CD4-positive, alpha-beta memory T cell (primary cell): ENCODE measurements at regions not wholly inside any gene's neighbourhood (a gene's known extent, or its start where the extent isn't known, plus 50 kb on each side); places are given as distances from the start of the nearest gene placed in this dataset.

Experiments used
- CTCF ChIA-PET: fragments of 350-600 bp; sonication (Branson Sonifier 250); formaldehyde crosslinking; loops from one replicate; lab custom pipeline; 2021; ENCODE audit warnings: inconsistent platforms; ENCODE audit not compliant: partially characterized antibody; lab: Charles Lee
- POLR2A ChIA-PET: fragments of 350-600 bp; sonication (Branson Sonifier 250); formaldehyde crosslinking; loops from one replicate; lab custom pipeline; 2021; ENCODE audit not compliant: partially characterized antibody; lab: Charles Lee
- DNase-seq, 5 donors: peaks; one replicate each; pipeline versions ENCODE4 v3.0.0 to v3.0.0-alpha.2; 2020 to 2022; ENCODE audit warnings: mixed read lengths in 1 of 5
- H3K27ac ChIP-seq: one replicate; pipeline ENCODE4 v1.7.0; 2013; ENCODE audit warnings: low read depth, low read length
- H3K27me3 ChIP-seq: 2 replicates; pipeline ENCODE4 v1.7.0; 2013; ENCODE audit warnings: mild to moderate bottlenecking, low read length, moderate library complexity; ENCODE audit not compliant: insufficient read depth
- H3K36me3 ChIP-seq: 2 replicates; pipeline ENCODE4 v1.7.0; 2013; ENCODE audit warnings: mild to moderate bottlenecking, low read length, moderate library complexity; ENCODE audit not compliant: insufficient read depth
- H3K4me1 ChIP-seq: 2 replicates; pipeline ENCODE4 v1.7.0; 2013; ENCODE audit warnings: mild to moderate bottlenecking, low read length, moderate library complexity; ENCODE audit not compliant: insufficient read depth
- H3K4me3 ChIP-seq, 2 donors: one replicate each; pipeline ENCODE4 v1.7.0; 2013; ENCODE audit warnings: low read length in 2 of 2, mild to moderate bottlenecking in 1 of 2
- H3K9me3 ChIP-seq, 2 donors: one replicate each; pipeline ENCODE4 v1.7.0; 2013; ENCODE audit warnings: low read length in 2 of 2, control low read depth in 1 of 2; ENCODE audit not compliant: control insufficient read depth in 1 of 2
- H3K27ac Mint-ChIP-seq, 7 donors: one replicate each; pipeline ENCODE4 v1.8.0; 2020 to 2021; ENCODE audit warnings: mixed read lengths in 7 of 7, mild to moderate bottlenecking in 6 of 7, inconsistent platforms in 3 of 7, moderate library complexity in 3 of 7
- H3K27me3 Mint-ChIP-seq, 2 donors: one replicate each; pipeline ENCODE4 v1.8.0; 2020 to 2021; ENCODE audit warnings: mixed read lengths in 2 of 2
- H3K36me3 Mint-ChIP-seq, 2 donors: one replicate each; pipeline ENCODE4 v1.8.0; 2020 to 2021; ENCODE audit warnings: mixed read lengths in 2 of 2, inconsistent platforms in 1 of 2, mild to moderate bottlenecking in 1 of 2
- H3K4me1 Mint-ChIP-seq, 4 donors: one replicate each; pipeline ENCODE4 v1.8.0; 2020 to 2021; ENCODE audit warnings: mixed read lengths in 4 of 4, mild to moderate bottlenecking in 1 of 4
- H3K4me3 Mint-ChIP-seq, 8 donors: one replicate each; pipeline ENCODE4 v1.8.0; 2020 to 2021; ENCODE audit warnings: mixed read lengths in 8 of 8, mild to moderate bottlenecking in 7 of 8, moderate library complexity in 6 of 8, inconsistent platforms in 3 of 8
- H3K9me3 Mint-ChIP-seq, 8 donors: one replicate each; pipeline ENCODE4 v1.8.0; 2020 to 2021; ENCODE audit warnings: mixed read lengths in 8 of 8, mild to moderate bottlenecking in 5 of 8, inconsistent platforms in 3 of 8, moderate library complexity in 1 of 8
- intact Hi-C: fragments of 100-400 bp; cut with micrococcal nuclease; formaldehyde crosslinking; loops from one replicate; pipeline ENCODE4 v1.15.1; 2023

DNA sequence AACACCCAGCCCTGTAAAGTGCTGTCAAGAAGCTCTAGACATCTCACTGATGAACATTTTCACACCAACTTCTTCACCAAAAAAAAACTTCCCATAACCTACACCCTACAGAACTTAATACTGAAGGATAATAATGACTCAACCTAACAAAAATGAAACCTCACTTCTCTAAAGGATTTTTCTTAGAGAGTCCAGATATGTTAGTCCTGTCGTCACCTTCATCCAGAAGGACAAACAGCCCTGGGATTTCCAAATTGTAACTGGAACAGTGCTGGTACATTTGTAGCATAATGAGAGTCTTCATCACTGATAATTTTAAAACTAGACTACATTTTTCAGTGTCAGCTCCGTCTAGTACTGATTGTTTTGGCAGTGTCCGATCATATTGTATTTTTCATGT, 528.6 kb upstream of the CELF2 start:
- Mint-ChIP-seq H3K9me3 (no peaks in the 10 kb centered on the region), H3K27me3 (peaks cover 3 to 17% of the 10 kb centered on the region in 2 donors), H3K27ac (no peak overlapping the region), H3K4me1 (no peaks in the 10 kb centered on the region), H3K4me3 (no peak overlapping the region), H3K36me3 (no peaks in the 10 kb centered on the region)
- Histone ChIP-seq H3K27me3 (no peaks in the 10 kb centered on the region), H3K4me1 (no peaks in the 10 kb centered on the region), H3K27ac (no peak overlapping the region), H3K4me3 (no peak overlapping the region), H3K9me3 (no peaks in the 10 kb centered on the region), H3K36me3 (no peaks in the 10 kb centered on the region)
- ChIA-PET CTCF (no interaction called here), POLR2A (no interaction called here)
- intact Hi-C loops: no loop called here
- no peak for DNase-seq

DNA sequence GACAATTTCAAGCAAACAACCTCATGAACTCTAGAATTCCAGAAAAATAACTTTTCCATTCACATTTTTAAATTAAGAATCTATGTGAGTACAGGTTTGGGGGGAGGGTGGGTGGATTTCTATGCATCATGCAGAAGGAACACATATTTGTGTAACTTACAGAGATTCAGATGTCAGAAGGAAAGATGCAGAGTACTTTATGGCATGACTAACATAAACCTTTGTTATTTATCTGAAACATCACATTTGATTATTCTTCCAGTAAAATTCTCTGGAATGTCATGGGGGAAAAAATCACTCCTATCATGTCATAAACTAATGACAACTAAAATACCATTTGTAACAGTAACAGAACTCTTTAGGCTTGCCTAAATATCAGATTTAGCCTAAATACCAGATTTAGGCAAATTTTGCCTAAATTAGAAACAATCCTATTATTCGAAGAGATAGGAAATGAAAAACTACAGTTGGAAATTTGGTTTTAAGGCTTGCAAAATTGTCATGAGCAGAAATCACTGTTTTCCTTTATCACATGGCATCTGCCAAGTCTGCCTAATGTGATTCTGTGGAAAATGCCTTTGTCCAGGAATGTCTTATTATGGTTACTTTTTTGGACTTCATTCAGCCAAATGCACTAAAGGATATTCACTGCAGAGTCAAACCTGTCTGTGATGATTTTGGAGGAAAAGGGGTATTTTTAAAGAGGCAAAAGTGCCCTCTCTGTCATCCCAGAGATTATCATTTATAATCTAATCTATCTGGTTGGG, 527.7 kb upstream of the CELF2 start:
- H3K27me3 ChIP-seq: no peaks in the 10 kb centered on the region
- no peak overlapping the region for H3K4me3 Mint-ChIP-seq
- intact Hi-C loops: no loop called here
- no peaks in the 10 kb centered on the region for H3K9me3 Mint-ChIP-seq
- no peaks in the 10 kb centered on the region for H3K4me1 Mint-ChIP-seq
- H3K4me3 ChIP-seq: no peak overlapping the region
- no peaks in the 10 kb centered on the region for H3K36me3 Mint-ChIP-seq
- no peak for DNase-seq
- POLR2A ChIA-PET: no interaction called here
- CTCF ChIA-PET: no interaction called here
- no peaks in the 10 kb centered on the region for H3K4me1 ChIP-seq
- no peaks in the 10 kb centered on the region for H3K36me3 ChIP-seq
- H3K27ac Mint-ChIP-seq: no peak overlapping the region
- H3K9me3 ChIP-seq: no peaks in the 10 kb centered on the region
- peaks cover 3 to 16% of the 10 kb centered on the region in 2 donors for H3K27me3 Mint-ChIP-seq
- H3K27ac ChIP-seq: no peak overlapping the region

- intact Hi-C loops: no loop called here
- Histone ChIP-seq H3K36me3 (no peaks in the 10 kb centered on the region), H3K9me3 (no peaks in the 10 kb centered on the region), H3K4me3 (no peak overlapping the region), H3K4me1 (no peaks in the 10 kb centered on the region), H3K27ac (no peak overlapping the region), H3K27me3 (no peaks in the 10 kb centered on the region)
- H3K9me3 Mint-ChIP-seq: no peaks in the 10 kb centered on the region
- POLR2A ChIA-PET: no interaction called here
- H3K27me3 Mint-ChIP-seq: peaks cover 2 to 14% of the 10 kb centered on the region in 2 donors
- no peak overlapping the region for H3K4me3 Mint-ChIP-seq
- no peaks in the 10 kb centered on the region for H3K36me3 Mint-ChIP-seq
- DNase-seq: no peak
- no peak overlapping the region for H3K27ac Mint-ChIP-seq
- no peaks in the 10 kb centered on the region for H3K4me1 Mint-ChIP-seq
- CTCF ChIA-PET: no interaction called here
Observed at GRCh38 chr10:10490581-10490980, 527.1 kb upstream of the CELF2 start.

- no peaks in the 10 kb centered on the region for H3K9me3 ChIP-seq
- Mint-ChIP-seq H3K4me3 (no peak overlapping the region), H3K27me3 (peaks cover 3 to 13% of the 10 kb centered on the region in 2 donors), H3K4me1 (no peaks in the 10 kb centered on the region), H3K27ac (no peak overlapping the region), H3K36me3 (no peaks in the 10 kb centered on the region), H3K9me3 (no peaks in the 10 kb centered on the region)
- CTCF ChIA-PET: no interaction called here
- H3K4me1 ChIP-seq: no peaks in the 10 kb centered on the region
- no peaks in the 10 kb centered on the region for H3K27me3 ChIP-seq
- no peak for DNase-seq
- H3K36me3 ChIP-seq: no peaks in the 10 kb centered on the region
- POLR2A ChIA-PET: no interaction called here
- H3K27ac ChIP-seq: no peak overlapping the region
- intact Hi-C loops: no loop called here
- no peak overlapping the region for H3K4me3 ChIP-seq
Observed at GRCh38 chr10:10492420-10492819, 525.3 kb upstream of the CELF2 start.

DNA sequence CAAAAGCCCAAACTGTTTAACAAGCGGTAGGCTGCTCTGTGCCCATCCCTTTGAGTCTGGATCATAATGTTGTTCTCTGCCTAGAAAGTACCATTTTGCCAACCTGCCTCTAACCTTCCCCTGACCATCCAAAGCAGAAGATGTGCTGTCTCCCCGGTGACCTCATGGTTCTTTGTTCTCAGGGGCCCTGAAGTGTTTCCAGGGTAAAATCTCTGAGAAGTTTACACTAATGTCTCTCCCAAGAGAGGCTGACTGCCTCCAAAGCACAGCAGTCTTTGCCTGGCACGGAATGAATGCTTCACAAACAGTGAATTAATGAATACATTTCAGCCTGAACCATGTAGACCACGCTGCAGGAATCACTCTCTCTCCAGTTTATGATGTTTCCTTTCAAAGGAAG, 523.8 kb upstream of the CELF2 start:
- H3K36me3 ChIP-seq: no peaks in the 10 kb centered on the region
- H3K27ac ChIP-seq: no peak overlapping the region
- no peak overlapping the region for H3K27ac Mint-ChIP-seq
- intact Hi-C loops: no loop called here
- no peak overlapping the region for H3K4me3 Mint-ChIP-seq
- no peaks in the 10 kb centered on the region for H3K36me3 Mint-ChIP-seq
- no peaks in the 10 kb centered on the region for H3K4me1 Mint-ChIP-seq
- CTCF ChIA-PET: interaction anchor here (0.7 kb wide), 1 partner anchor 957 kb away, joined by 3 read pairs; no protein-coding TSS in a partner anchor
- no peaks in the 10 kb centered on the region for H3K27me3 ChIP-seq
- no peak overlapping the region for H3K4me3 ChIP-seq
- H3K9me3 ChIP-seq: no peaks in the 10 kb centered on the region
- H3K4me1 ChIP-seq: no peaks in the 10 kb centered on the region
- peaks cover 5 to 10% of the 10 kb centered on the region in 2 donors for H3K27me3 Mint-ChIP-seq
- H3K9me3 Mint-ChIP-seq: peaks cover 0 to 6% (median 0%) of the 10 kb centered on the region in 8 donors
- no peak for DNase-seq
- POLR2A ChIA-PET: no interaction called here

GRCh38 chr10:10497245-10497644, 520.4 kb upstream of the CELF2 start:
- CTCF ChIA-PET: no interaction called here
- Histone ChIP-seq H3K9me3 (no peaks in the 10 kb centered on the region), H3K4me1 (no peaks in the 10 kb centered on the region), H3K27me3 (no peaks in the 10 kb centered on the region), H3K36me3 (no peaks in the 10 kb centered on the region), H3K27ac (no peak overlapping the region), H3K4me3 (no peak overlapping the region)
- H3K9me3 Mint-ChIP-seq: peaks cover 0 to 13% (median 2%) of the 10 kb centered on the region in 8 donors
- no peak overlapping the region for H3K27ac Mint-ChIP-seq
- POLR2A ChIA-PET: no interaction called here
- peaks cover 5 to 6% of the 10 kb centered on the region in 2 donors for H3K27me3 Mint-ChIP-seq
- no peaks in the 10 kb centered on the region for H3K36me3 Mint-ChIP-seq
- H3K4me3 Mint-ChIP-seq: no peak overlapping the region
- no peaks in the 10 kb centered on the region for H3K4me1 Mint-ChIP-seq
- intact Hi-C loops: no loop called here
- no peak for DNase-seq

DNA sequence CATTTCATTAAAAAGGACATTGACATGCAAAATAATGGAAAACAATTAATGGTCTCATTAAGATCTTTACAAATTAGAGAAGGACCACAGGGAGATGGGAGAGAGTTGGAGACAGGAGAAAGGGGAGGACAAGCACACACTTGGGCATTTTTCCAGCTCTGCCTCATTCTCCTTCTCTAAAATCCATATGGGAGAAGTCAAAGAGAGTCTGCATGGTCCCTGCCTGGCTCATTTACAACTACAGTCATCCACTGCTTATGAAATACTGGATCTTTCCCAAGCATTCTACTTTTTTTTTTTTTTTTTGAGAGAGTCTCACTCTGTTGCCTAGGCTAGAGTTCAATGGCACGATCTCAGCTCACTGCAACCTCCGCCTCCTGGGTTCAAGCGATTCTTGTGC, 518.9 kb upstream of the CELF2 start:
- Mint-ChIP-seq H3K27me3 (peaks cover 3 to 6% of the 10 kb centered on the region in 2 donors), H3K4me1 (no peaks in the 10 kb centered on the region), H3K4me3 (no peak overlapping the region), H3K36me3 (no peaks in the 10 kb centered on the region), H3K27ac (no peak overlapping the region), H3K9me3 (peaks cover 0 to 13% (median 2%) of the 10 kb centered on the region in 8 donors)
- no peaks in the 10 kb centered on the region for H3K9me3 ChIP-seq
- ChIA-PET POLR2A (no interaction called here), CTCF (no interaction called here)
- H3K4me3 ChIP-seq: no peak overlapping the region
- H3K4me1 ChIP-seq: no peaks in the 10 kb centered on the region
- DNase-seq: no peak
- intact Hi-C loops: no loop called here
- H3K36me3 ChIP-seq: no peaks in the 10 kb centered on the region
- H3K27ac ChIP-seq: no peak overlapping the region
- H3K27me3 ChIP-seq: no peaks in the 10 kb centered on the region
